Breast epithelium (tissue), 3 donors: ENCODE measurements at regions not wholly inside any gene's neighbourhood (a gene's known extent, or its start where the extent isn't known, plus 50 kb on each side); places are given as distances from the start of the nearest gene placed in this dataset.

ENCODE experiments used
- POLR2A ChIP-seq: fragments of 450-650 bp; IDR thresholded peaks from one replicate; pipeline ENCODE4 v1.6.1; 2016; ENCODE audit warnings: antibody characterized with exemption, mild to moderate bottlenecking, moderate library complexity
- TF ChIP-seq, protein P1 (sequence below), 3 donors: fragments of 450-650 bp; IDR thresholded peaks; one replicate each; pipeline ENCODE4 v1.5.1; 2016 to 2017; ENCODE audit warnings: antibody characterized with exemption in 3 of 3, mild to moderate bottlenecking in 3 of 3, moderate library complexity in 3 of 3

DNA sequence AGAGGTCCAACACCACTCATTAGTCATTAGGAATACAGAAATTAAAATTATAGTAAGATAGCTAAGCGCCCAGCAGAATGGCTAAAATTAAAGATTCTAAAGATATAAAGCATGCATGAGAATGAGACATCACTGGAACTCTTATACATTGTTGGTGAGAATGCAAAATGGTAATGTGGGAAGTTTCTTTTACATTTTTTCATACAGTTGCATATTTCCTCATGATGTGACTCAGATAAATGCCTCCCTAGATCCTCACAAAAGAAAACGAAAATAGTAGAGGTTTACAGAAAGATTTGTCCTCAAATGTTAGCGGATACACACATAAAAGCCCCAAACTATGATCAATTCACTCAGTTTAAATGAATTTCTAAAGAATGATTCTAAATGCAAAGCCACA lies 633.7 kb upstream of the GJE1 start:
- TF ChIP-seq, protein P1, sequence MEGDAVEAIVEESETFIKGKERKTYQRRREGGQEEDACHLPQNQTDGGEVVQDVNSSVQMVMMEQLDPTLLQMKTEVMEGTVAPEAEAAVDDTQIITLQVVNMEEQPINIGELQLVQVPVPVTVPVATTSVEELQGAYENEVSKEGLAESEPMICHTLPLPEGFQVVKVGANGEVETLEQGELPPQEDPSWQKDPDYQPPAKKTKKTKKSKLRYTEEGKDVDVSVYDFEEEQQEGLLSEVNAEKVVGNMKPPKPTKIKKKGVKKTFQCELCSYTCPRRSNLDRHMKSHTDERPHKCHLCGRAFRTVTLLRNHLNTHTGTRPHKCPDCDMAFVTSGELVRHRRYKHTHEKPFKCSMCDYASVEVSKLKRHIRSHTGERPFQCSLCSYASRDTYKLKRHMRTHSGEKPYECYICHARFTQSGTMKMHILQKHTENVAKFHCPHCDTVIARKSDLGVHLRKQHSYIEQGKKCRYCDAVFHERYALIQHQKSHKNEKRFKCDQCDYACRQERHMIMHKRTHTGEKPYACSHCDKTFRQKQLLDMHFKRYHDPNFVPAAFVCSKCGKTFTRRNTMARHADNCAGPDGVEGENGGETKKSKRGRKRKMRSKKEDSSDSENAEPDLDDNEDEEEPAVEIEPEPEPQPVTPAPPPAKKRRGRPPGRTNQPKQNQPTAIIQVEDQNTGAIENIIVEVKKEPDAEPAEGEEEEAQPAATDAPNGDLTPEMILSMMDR (IDR thresholded peaks at IDR 0.05) = no peak
- TF ChIP-seq POLR2A = no peak
